Urothelium cell line (cell line): ENCODE measurements at regions not wholly inside any gene's neighbourhood (a gene's known extent, or its start where the extent isn't known, plus 50 kb on each side); places are given as distances from the start of the nearest gene placed in this dataset.

Experiments
- DNase-seq: peaks from one replicate; pipeline ENCODE4 v3.0.0; 2011; ENCODE audit warnings: low spot score, mixed read lengths
- FAIRE-seq: peaks from 2 replicates; lab custom pipeline; 2011; peaks lifted over from hg19 to GRCh38; lab: Jason Lieb, UNC

DNA sequence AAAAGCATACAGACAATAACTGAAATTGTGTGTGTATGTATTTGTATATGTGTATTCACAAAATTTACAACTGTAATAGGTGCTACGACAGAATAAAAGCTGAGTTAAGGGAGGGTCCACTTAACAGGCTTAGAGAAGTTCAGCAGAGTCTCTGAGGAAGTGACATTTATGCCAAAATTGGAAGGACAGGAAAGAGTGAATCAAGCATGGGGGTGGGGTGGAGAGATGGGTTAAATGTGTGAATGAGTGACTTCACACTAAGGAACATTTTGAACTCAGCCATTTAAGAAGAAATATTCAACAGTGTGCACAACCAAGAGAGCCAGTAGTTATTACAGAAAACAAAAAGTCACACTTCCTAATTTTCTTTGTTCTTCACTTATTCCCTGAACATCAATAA is 53.8 kb upstream of the RGS1 start:
- DNase-seq (no peak), FAIRE-seq (no peak)

DNA sequence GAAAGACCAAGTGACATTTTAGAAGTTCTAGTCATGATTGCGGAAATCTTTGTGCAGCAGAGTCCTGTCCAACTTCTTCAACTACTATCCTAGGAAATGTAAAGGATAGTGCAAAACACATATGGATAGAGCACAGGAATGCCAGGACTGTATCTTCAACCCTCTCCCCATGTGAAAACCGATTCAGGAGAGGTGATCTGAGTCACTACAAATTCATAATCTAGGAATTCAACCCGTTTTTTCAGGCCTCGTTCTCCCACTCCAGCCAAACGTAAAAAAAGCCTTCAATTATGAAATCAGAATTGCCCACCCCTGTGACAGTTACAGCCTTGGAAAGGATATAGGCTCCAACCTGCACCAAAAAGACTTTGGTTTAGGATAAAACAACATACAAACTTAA is 52.9 kb upstream of the RGS1 start:
- FAIRE-seq (no peak), DNase-seq (no peak)

DNA sequence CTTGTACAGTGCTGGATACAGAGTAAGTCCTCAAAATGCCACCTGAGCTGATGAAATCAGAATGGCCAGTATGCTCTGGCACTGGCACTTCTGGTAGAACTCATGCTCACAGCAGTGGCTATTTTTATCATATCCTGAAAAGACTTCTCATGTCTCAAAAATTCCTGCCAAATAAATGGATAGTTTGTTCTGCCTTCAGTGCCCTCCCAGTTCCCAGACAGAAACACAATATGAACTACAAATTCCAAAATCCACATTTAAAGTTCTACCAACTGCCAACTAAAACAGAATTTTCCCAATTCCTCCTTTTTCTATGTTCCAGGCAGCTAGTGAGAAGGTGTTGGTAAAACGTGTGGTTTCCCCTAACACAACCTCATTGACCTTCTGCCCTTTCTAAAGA is 51.4 kb upstream of the RGS1 start:
- no peak for FAIRE-seq
- DNase-seq: peak; percentile 4
